OCI-LY7 (cell line): ENCODE measurements at regions not wholly inside any gene's neighbourhood (a gene's known extent, or its start where the extent isn't known, plus 50 kb on each side); places are given as distances from the start of the nearest gene placed in this dataset.

Source experiments
- CTCF ChIP-seq: fragments of 200-600 bp; sonication (generic); conservative IDR thresholded peaks from 2 replicates; pipeline ENCODE4 v1.5.1; 2014; ENCODE audit warnings: mild to moderate bottlenecking, antibody characterized with exemption, low read length, moderate library complexity, mixed read lengths
- EZH2phosphoT487 ChIP-seq: fragments of 200-600 bp; sonication (generic); IDR thresholded peaks from 2 replicates; pipeline ENCODE4 v1.6.1; 2018; ENCODE audit warnings: low read depth, borderline replicate concordance, mild to moderate bottlenecking, mixed run types, antibody characterized with exemption, low read length, moderate library complexity, mixed read lengths

GRCh38 chr10:60446851-60447250 is 57.2 kb upstream of the ANK3 start:
- TF ChIP-seq CTCF (no peak), EZH2phosphoT487 (no peak)
